ENCODE measurements at regions not wholly inside any gene's neighbourhood (a gene's known extent, or its start where the extent isn't known, plus 50 kb on each side); places are given as distances from the start of the nearest gene placed in this dataset.

DNA sequence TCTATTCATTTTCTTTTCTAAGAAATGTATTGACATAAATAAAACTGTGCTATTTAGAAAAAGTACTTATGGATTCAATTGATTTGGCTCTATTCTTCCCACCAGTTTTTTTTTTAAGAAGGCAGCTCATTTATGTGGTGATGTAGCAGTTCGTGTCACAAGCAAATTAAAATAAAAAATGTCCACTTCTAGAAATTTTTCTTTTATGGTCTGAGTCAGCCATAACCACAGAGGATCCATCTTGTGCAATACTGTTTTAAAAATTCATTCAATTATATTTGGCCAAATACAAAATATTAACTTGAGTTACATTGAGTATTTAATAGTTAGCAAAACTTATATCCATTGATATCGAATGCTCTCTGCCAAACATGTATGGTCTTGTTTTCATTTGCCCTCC, 207.9 kb upstream of the FAT1 start:
- H3K27me3 ChIP-seq (ENCODE audit: control insufficient read depth, insufficient read depth, low read length), result no peaks in the 10 kb centered on the region
- WGBS (ENCODE audit: insufficient coverage, insufficient read length), result no CpG with 5 or more reads among the region's 2 CpGs
- no peak for DNase-seq (ENCODE audit: low read depth, low spot score)
- no peak overlapping the region for H3K4me3 ChIP-seq (ENCODE audit: low read length)
- no peak overlapping the region for H3K27ac ChIP-seq (ENCODE audit: low read length)
- 0 out of 2 replicates have a peak, but pooled peaks cover 1% of the 10 kb centered on the region for H3K4me1 ChIP-seq (ENCODE audit: control insufficient read depth, insufficient read depth, low read length)
- H3K9me3 ChIP-seq (ENCODE audit: control insufficient read depth, insufficient read depth, low read length), result no peaks in the 10 kb centered on the region
- H3K36me3 ChIP-seq (ENCODE audit: control insufficient read depth, insufficient read depth, low read length), result no peaks in the 10 kb centered on the region

DNA sequence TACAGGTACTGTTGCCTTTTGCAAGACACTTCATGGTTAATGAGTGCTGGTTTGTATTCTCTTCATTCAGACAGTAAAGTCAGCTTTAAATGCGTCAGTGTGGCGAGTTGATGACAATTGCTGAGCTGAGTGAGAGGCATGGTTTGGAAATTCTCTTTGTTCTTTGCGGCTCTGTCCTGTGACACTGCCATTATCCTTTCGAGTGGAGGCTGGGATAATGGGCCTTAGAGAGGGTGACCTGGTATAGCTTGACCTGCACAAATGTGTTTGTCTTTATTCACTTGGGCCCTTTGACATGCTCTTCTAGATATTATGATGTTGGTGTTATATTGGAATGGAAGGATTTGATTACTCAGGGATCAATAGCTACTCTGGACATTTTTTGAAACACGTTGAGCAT, 208.5 kb upstream of the FAT1 start:
- no peak overlapping the region for H3K4me3 ChIP-seq (ENCODE audit: low read length)
- DNase-seq (ENCODE audit: low read depth, low spot score), result no peak
- WGBS (ENCODE audit: insufficient coverage, insufficient read length), result no CpG with 5 or more reads among the region's 5 CpGs
- H3K9me3 ChIP-seq (ENCODE audit: control insufficient read depth, insufficient read depth, low read length), result no peaks in the 10 kb centered on the region
- no peaks in the 10 kb centered on the region for H3K36me3 ChIP-seq (ENCODE audit: control insufficient read depth, insufficient read depth, low read length)
- H3K27ac ChIP-seq (ENCODE audit: low read length), result no peak overlapping the region
- no peaks in the 10 kb centered on the region for H3K27me3 ChIP-seq (ENCODE audit: control insufficient read depth, insufficient read depth, low read length)
- 0 out of 2 replicates have a peak, but pooled peaks cover 1% of the 10 kb centered on the region for H3K4me1 ChIP-seq (ENCODE audit: control insufficient read depth, insufficient read depth, low read length)

DNA sequence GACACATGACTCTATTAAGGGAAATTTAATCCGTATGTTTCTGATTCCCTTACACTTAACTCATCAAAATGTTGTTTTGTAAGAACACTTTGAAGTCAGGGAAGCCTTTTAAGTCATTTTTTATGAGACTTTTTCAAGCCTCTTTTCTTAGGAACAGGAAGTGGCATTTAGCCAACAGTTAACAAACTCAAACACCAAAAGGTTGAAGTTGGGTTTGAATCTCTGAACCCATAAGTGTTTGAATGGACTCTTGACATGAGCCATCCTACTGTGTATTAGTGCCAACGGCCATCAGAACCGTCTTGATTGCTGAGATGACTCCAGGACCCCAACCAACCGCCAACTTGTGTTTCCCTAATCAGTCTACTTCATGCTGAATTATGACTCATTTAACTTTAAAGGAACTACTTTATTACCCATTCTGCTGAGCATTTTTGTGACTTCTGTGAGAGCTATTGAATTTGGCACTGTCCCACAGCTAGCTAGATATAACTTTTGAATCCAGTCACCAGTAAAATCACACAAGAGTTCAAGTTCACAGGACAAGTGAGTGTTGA, 209.1 kb upstream of the FAT1 start:
- Histone ChIP-seq H3K27me3 (ENCODE audit: control insufficient read depth, insufficient read depth, low read length) (no peaks in the 10 kb centered on the region), H3K4me3 (ENCODE audit: low read length) (no peak overlapping the region), H3K36me3 (ENCODE audit: control insufficient read depth, insufficient read depth, low read length) (no peaks in the 10 kb centered on the region), H3K27ac (ENCODE audit: low read length) (no peak overlapping the region), H3K4me1 (ENCODE audit: control insufficient read depth, insufficient read depth, low read length) (0 out of 2 replicates have a peak, but pooled peaks cover 1% of the 10 kb centered on the region), H3K9me3 (ENCODE audit: control insufficient read depth, insufficient read depth, low read length) (no peaks in the 10 kb centered on the region)
- no peak for DNase-seq (ENCODE audit: low read depth, low spot score)
- WGBS (ENCODE audit: insufficient coverage, insufficient read length), result no CpG with 5 or more reads among the region's 4 CpGs

DNA sequence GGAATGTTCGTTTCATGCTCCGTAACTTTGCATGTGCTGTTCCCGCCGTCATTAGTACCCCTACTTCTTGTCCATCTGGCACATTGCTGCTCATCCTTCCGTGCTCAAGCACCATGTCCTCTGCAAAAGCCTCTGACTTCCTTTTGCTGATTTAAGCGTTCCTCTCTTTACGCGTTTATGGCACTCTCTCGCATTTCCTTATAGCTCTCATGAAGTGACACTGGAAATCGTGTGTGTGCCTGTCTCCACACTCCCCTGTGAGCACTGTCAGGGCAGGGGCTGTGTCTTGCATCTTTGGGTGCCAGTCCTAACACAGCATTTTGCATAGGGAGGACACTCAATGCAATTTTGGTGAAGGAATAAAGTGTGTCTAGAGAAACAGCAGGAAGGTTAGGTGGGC, 210.6 kb upstream of the FAT1 start:
- Histone ChIP-seq H3K9me3 (ENCODE audit: control insufficient read depth, insufficient read depth, low read length) (no peaks in the 10 kb centered on the region), H3K27me3 (ENCODE audit: control insufficient read depth, insufficient read depth, low read length) (no peaks in the 10 kb centered on the region), H3K27ac (ENCODE audit: low read length) (no peak overlapping the region), H3K36me3 (ENCODE audit: control insufficient read depth, insufficient read depth, low read length) (no peaks in the 10 kb centered on the region), H3K4me3 (ENCODE audit: low read length) (no peak overlapping the region), H3K4me1 (ENCODE audit: control insufficient read depth, insufficient read depth, low read length) (0 out of 2 replicates have a peak, but pooled peaks cover 1% of the 10 kb centered on the region)
- no CpG with 5 or more reads among the region's 10 CpGs for WGBS (ENCODE audit: insufficient coverage, insufficient read length)
- DNase-seq (ENCODE audit: low read depth, low spot score), result no peak

DNA sequence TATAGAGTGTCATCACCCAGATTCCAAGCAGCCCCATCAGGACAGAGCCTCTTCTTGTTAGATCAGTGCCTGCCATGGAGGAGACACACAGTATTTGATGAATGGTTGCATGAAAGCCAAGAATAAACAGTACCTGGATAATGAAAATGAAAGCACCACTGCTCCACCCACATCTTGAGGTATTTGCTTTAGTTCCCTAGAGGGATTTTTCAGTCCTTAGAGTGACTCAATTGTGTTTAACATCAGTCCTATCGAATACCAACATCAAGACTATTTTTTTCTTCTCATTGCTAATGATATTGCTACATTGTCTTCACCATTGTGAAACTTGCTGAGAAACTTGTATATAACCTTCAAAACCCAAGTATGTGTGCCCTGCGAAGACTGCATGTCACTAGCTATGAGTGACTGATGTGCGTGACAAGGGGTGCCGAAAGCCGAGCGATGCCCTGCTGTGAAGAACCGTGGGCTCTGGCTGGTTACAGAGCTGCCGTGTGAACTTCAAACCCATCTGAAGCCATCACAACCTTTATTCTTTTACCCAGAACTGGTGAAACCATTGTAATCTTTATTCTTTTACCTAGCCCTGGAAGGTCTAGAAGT, 211.3 kb upstream of the FAT1 start:
- H3K4me3 ChIP-seq (ENCODE audit: low read length), result no peak overlapping the region
- no peaks in the 10 kb centered on the region for H3K27me3 ChIP-seq (ENCODE audit: control insufficient read depth, insufficient read depth, low read length)
- DNase-seq (ENCODE audit: low read depth, low spot score), result no peak
- H3K36me3 ChIP-seq (ENCODE audit: control insufficient read depth, insufficient read depth, low read length), result no peaks in the 10 kb centered on the region
- no CpG with 5 or more reads among the region's 8 CpGs for WGBS (ENCODE audit: insufficient coverage, insufficient read length)
- H3K9me3 ChIP-seq (ENCODE audit: control insufficient read depth, insufficient read depth, low read length), result no peaks in the 10 kb centered on the region
- H3K27ac ChIP-seq (ENCODE audit: low read length), result no peak overlapping the region
- H3K4me1 ChIP-seq (ENCODE audit: control insufficient read depth, insufficient read depth, low read length), result 0 out of 2 replicates have a peak, but pooled peaks cover 1% of the 10 kb centered on the region

DNA sequence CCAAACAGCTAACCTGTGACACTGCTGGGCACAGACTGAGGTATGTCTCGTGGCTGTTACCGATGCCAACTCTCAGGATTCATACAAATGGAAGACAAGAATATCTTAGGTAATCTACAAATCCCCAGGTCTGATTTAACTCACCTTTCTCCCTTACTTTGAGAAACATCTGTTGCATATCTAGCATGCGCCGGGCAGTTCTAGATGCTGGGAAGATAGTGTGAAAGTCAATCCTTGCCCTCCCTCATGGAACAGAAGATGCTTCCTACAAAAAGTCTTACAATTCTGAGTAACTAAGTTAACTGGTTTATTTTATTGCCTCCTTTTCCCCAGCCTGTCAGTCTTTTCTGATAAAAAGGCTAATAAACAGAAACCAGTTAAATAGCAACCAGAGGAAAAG, 212.2 kb upstream of the FAT1 start:
- H3K4me3 ChIP-seq (ENCODE audit: low read length), result no peak overlapping the region
- H3K4me1 ChIP-seq (ENCODE audit: control insufficient read depth, insufficient read depth, low read length), result no peaks in the 10 kb centered on the region
- DNase-seq (ENCODE audit: low read depth, low spot score), result no peak
- no CpG with 5 or more reads among the region's 4 CpGs for WGBS (ENCODE audit: insufficient coverage, insufficient read length)
- no peaks in the 10 kb centered on the region for H3K9me3 ChIP-seq (ENCODE audit: control insufficient read depth, insufficient read depth, low read length)
- no peaks in the 10 kb centered on the region for H3K36me3 ChIP-seq (ENCODE audit: control insufficient read depth, insufficient read depth, low read length)
- H3K27me3 ChIP-seq (ENCODE audit: control insufficient read depth, insufficient read depth, low read length), result no peaks in the 10 kb centered on the region
- H3K27ac ChIP-seq (ENCODE audit: low read length), result no peak overlapping the region

DNA sequence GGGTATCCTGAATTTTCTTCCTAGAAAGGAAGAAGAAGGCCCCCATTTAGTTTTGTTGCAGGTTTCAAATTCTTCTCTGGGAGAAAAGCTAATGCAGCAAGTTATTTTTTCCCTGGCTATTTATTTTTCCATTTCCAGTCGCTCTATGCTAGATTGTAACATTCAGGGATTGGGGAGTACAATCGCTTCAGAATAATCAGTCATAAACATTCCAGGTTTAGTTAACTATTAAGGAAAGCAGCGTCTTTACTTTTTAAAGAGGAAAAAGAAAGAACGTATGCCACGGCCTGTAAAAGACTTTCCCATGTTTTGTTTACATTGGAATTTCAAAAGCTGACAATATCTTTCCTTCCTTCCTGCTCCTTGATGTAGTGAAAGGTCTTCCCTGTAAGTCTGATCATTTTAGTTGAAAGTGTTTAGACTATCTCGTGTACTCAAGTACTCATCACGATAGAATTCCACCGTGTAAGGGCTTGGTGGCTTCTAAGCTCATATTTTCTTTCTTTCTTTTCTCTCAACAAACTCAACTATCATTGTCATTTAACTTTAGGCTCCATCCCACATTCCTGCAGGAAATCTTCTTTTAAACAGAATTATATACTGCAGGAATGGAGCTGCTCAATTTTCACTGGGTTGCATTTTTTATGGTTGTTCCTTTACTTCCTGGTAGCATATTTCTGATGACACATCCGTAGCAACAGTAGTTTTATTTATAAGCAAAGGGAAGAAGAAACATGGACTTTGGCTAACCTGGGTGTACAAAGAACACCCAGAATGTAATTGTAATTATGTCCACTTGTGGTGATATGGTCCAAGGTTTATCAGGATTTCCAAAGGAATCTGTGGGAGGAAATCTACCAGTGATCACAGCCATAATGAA, 213.1 kb upstream of the FAT1 start:
- Histone ChIP-seq H3K27me3 (ENCODE audit: control insufficient read depth, insufficient read depth, low read length) (no peaks in the 10 kb centered on the region), H3K27ac (ENCODE audit: low read length) (no peak overlapping the region)

DNA sequence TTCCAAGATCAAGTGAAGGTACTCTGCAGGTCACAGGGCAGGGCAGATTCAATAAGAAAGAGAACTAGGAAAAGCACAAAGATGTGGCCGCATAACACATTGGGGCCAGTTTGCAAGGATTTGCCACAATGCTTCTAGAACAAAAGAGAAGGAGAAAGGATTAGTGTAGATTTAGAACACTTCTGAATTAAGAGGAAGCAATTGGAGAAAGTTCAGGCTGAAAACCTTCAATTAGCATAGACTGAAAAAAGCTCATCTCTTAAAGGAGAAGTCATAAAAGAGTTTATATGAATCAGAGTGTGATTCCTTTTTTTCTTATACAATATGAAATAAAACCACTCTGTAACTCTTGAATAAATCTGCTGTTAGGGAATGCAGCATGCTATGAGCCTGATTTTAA, 215.6 kb upstream of the FAT1 start:
- Histone ChIP-seq H3K27ac (ENCODE audit: low read length) (no peak overlapping the region), H3K4me1 (ENCODE audit: control insufficient read depth, insufficient read depth, low read length) (no peaks in the 10 kb centered on the region), H3K36me3 (ENCODE audit: control insufficient read depth, insufficient read depth, low read length) (no peaks in the 10 kb centered on the region), H3K4me3 (ENCODE audit: low read length) (no peak overlapping the region), H3K27me3 (ENCODE audit: control insufficient read depth, insufficient read depth, low read length) (no peaks in the 10 kb centered on the region), H3K9me3 (ENCODE audit: control insufficient read depth, insufficient read depth, low read length) (no peaks in the 10 kb centered on the region)
- WGBS (ENCODE audit: insufficient coverage, insufficient read length), result no CpG with 5 or more reads among the region's 1 CpG
- no peak for DNase-seq (ENCODE audit: low read depth, low spot score)

More for the DNA sequence above, 213.1 kb upstream of the FAT1 start:
- H3K9me3 ChIP-seq (ENCODE audit: control insufficient read depth, insufficient read depth, low read length), result no peaks in the 10 kb centered on the region
- WGBS (ENCODE audit: insufficient coverage, insufficient read length), result no CpG with 5 or more reads among the region's 9 CpGs
- H3K36me3 ChIP-seq (ENCODE audit: control insufficient read depth, insufficient read depth, low read length), result no peaks in the 10 kb centered on the region
- H3K4me3 ChIP-seq (ENCODE audit: low read length), result no peak overlapping the region
- no peak for DNase-seq (ENCODE audit: low read depth, low spot score)
- no peaks in the 10 kb centered on the region for H3K4me1 ChIP-seq (ENCODE audit: control insufficient read depth, insufficient read depth, low read length)

DNA sequence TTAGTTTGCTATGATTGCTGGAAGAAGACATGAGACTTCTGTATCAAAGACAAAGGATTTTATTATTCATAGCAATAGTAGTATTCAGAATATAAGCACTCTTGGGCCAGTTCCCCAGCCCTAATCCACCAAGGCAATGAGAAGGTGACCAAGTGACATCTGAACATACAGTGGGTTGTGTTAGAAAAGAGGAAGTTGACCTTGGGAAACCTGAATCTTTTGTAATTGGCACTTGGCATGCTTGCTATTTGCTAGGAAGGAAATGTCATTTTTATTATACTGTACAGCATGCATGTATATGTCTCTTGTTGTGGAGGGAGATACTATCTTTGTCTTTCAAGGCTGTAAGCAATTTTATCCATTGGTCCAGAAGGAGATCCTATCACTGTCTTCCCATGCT, 216.1 kb upstream of the FAT1 start:
- H3K27me3 ChIP-seq (ENCODE audit: control insufficient read depth, insufficient read depth, low read length), result no peaks in the 10 kb centered on the region
- no peak for DNase-seq (ENCODE audit: low read depth, low spot score)
- H3K9me3 ChIP-seq (ENCODE audit: control insufficient read depth, insufficient read depth, low read length), result no peaks in the 10 kb centered on the region
- no peak overlapping the region for H3K4me3 ChIP-seq (ENCODE audit: low read length)
- no peaks in the 10 kb centered on the region for H3K36me3 ChIP-seq (ENCODE audit: control insufficient read depth, insufficient read depth, low read length)
- no peaks in the 10 kb centered on the region for H3K4me1 ChIP-seq (ENCODE audit: control insufficient read depth, insufficient read depth, low read length)
- H3K27ac ChIP-seq (ENCODE audit: low read length), result no peak overlapping the region

DNA sequence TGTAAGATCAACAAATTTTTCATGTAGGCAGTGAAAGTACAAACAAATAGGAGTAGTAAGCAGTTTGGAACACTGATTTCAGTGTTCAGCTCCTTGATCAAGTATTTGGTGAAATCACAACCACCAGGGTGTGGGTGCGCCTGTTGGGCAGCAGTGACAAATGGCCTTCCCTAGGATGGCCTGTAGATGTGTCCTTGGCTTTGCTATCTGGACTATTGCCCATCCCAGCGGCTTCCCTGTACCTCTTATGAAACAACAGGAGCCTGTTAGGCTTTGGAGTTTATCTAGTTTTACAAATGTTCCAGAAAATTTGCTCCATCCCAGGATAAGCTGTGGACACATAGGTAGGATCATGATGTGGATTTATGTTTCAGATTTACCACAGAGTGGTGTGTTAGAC, 216.8 kb upstream of the FAT1 start:
- Histone ChIP-seq H3K9me3 (ENCODE audit: control insufficient read depth, insufficient read depth, low read length) (no peaks in the 10 kb centered on the region), H3K4me1 (ENCODE audit: control insufficient read depth, insufficient read depth, low read length) (no peaks in the 10 kb centered on the region), H3K27ac (ENCODE audit: low read length) (no peak overlapping the region), H3K36me3 (ENCODE audit: control insufficient read depth, insufficient read depth, low read length) (no peaks in the 10 kb centered on the region), H3K27me3 (ENCODE audit: control insufficient read depth, insufficient read depth, low read length) (no peaks in the 10 kb centered on the region), H3K4me3 (ENCODE audit: low read length) (no peak overlapping the region)
- no peak for DNase-seq (ENCODE audit: low read depth, low spot score)
- WGBS (ENCODE audit: insufficient coverage, insufficient read length), result no CpG with 5 or more reads among the region's 2 CpGs

All from iPS DF 6.9 (cell line).